ENCODE measurements at regions not wholly inside any gene's neighbourhood (a gene's known extent, or its start where the extent isn't known, plus 50 kb on each side); places are given as distances from the start of the nearest gene placed in this dataset.
"Not testable (repeated sequence)": the region's sequence is repeated elsewhere in the genome, so short reads cannot be mapped to it uniquely, and the experiment has no call there.

DNA sequence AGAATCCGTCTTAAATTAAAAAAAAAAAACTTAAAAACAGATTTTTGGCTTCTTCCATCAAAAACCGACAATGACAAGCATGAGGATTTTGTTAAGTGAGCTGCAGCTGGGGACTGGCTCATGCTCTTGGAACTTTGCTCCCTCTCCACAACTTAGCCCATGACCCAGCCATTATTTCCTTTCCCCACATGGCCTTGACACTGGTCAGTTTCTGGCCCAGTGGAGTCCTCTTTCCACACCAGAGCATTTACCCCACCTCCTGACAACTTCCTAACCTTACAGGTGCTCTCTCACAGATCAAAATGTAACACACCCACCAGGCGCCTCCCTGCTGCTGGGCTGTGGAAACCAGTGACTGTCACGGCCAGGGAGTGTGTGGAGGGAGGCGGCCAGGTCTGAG, 62.7 kb upstream of the ZNF267 start:
- TF ChIP-seq, protein P1, sequence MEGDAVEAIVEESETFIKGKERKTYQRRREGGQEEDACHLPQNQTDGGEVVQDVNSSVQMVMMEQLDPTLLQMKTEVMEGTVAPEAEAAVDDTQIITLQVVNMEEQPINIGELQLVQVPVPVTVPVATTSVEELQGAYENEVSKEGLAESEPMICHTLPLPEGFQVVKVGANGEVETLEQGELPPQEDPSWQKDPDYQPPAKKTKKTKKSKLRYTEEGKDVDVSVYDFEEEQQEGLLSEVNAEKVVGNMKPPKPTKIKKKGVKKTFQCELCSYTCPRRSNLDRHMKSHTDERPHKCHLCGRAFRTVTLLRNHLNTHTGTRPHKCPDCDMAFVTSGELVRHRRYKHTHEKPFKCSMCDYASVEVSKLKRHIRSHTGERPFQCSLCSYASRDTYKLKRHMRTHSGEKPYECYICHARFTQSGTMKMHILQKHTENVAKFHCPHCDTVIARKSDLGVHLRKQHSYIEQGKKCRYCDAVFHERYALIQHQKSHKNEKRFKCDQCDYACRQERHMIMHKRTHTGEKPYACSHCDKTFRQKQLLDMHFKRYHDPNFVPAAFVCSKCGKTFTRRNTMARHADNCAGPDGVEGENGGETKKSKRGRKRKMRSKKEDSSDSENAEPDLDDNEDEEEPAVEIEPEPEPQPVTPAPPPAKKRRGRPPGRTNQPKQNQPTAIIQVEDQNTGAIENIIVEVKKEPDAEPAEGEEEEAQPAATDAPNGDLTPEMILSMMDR (conservative IDR thresholded peaks at IDR 0.05; ENCODE audit: low read depth, low read length) = no peak
- no peak for DNase-seq (ENCODE audit: low read depth)
- no peak overlapping the region for H3K4me3 ChIP-seq (ENCODE audit: low read depth, low read length)

DNA sequence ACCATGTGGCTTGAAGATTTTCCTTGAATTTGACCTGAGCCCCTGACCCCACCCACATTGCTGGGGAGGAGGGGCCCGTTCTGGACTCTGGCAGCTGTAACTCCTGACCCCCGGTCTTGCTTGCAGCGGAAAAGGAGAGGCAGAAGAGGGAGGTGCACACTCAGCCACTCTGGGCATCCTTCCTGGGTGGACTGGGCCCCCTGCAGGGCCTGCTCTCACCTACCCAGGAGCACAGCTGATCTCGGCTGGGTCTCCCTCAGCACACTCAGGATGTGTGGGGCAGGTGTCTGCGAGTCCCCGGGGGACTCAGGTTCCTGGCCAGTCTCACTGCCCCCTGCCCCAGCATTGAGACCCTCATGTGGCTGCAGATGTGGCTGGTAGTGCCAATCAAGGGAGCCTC, 57.5 kb upstream of the ZNF267 start:
- not testable (repeated sequence) for H3K4me3 ChIP-seq (ENCODE audit: low read depth, low read length)

DNA sequence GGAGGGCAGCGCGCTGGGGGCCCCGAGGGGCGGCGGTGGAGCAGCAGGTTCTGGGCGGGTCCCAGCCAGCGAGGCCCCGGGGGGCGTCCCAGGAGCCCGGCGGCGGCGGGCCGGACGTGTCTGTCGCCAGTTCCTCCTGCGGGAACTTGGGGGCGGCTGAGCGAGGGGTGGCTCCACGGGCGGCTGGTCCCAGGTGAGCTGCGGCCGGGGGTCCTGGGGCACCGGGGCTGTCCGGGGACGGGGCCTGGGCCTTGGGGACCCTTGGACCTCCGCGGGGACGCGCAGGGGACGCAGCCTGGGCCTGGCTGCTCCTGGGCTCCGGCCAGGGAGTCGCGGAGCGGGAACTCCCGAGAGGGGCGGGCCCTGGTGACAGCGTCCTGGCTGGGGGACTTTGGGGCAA, 54.2 kb upstream of the ZNF267 start:
- DNase-seq (ENCODE audit: low read depth) = no peak
- TF ChIP-seq, protein P1 (conservative IDR thresholded peaks at IDR 0.05; ENCODE audit: low read depth, low read length) = no peak
- H3K4me3 ChIP-seq (ENCODE audit: low read depth, low read length) = no peak overlapping the region

More for the DNA sequence above, 57.5 kb upstream of the ZNF267 start:
- DNase-seq (ENCODE audit: low read depth) = not testable (repeated sequence)

DNA sequence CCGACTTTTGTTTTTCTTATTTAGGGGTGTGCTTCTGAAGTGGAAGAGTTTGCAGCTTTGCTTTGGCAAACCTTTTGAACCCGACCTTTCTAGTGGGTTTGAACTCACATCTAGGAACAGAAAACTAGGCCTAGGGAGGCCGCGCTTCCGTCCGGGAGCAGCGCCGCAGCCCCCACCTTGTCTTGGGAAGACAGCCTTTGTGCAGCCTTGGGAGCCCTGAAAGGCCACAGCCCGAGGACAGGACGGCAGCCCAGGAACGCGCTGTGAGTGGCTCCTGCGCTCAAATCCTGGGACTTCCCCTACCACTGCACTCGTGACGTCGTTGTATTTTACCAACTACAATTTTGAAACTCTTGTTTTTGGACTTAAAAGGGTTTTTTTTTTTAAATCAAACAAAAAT, 53.7 kb upstream of the ZNF267 start:
- no peak for DNase-seq (ENCODE audit: low read depth)
- TF ChIP-seq, protein P1 (conservative IDR thresholded peaks at IDR 0.05; ENCODE audit: low read depth, low read length) = no peak
- H3K4me3 ChIP-seq (ENCODE audit: low read depth, low read length) = no peak overlapping the region
